Activated CD4-positive, alpha-beta T cell treated with anti-CD3 and anti-CD28 coated beads for 36 hours (primary cell): ENCODE measurements at regions not wholly inside any gene's neighbourhood (a gene's known extent, or its start where the extent isn't known, plus 50 kb on each side); places are given as distances from the start of the nearest gene placed in this dataset.
"Not testable (repeated sequence)": the region's sequence is repeated elsewhere in the genome, so short reads cannot be mapped to it uniquely, and the experiment has no call there.

Experiments used
- ATAC-seq: fragments of 200-7000 bp; cut with Tn5 transposase; one replicate; pipeline ENCODE4 v1.10.0; 2021; ENCODE audit warnings: mild to moderate bottlenecking, moderate library complexity
- CTCF ChIA-PET: fragments of 350-600 bp; sonication (Branson Sonifier 250); formaldehyde crosslinking; loops from one replicate; lab custom pipeline; 2021; ENCODE audit warnings: antibody characterized with exemption; lab: Charles Lee
- POLR2A ChIA-PET: fragments of 350-600 bp; sonication (Branson Sonifier 250); formaldehyde crosslinking; loops from one replicate; lab custom pipeline; 2021; ENCODE audit warnings: antibody characterized with exemption, inconsistent platforms; lab: Charles Lee
- DNase-seq: peaks from one replicate; pipeline ENCODE4 v3.0.0-alpha.2; 2020
- H3K27ac Mint-ChIP-seq: one replicate; pipeline ENCODE4 v1.8.0; 2021; ENCODE audit warnings: mixed read lengths
- H3K27me3 Mint-ChIP-seq: one replicate; pipeline ENCODE4 v1.8.0; 2021; ENCODE audit warnings: mixed read lengths
- H3K36me3 Mint-ChIP-seq: one replicate; pipeline ENCODE4 v1.8.0; 2021; ENCODE audit warnings: low read depth, mixed read lengths
- H3K4me1 Mint-ChIP-seq: one replicate; pipeline ENCODE4 v1.8.0; 2021; ENCODE audit warnings: mixed read lengths
- H3K4me3 Mint-ChIP-seq: one replicate; pipeline ENCODE4 v1.8.0; 2021; ENCODE audit warnings: mild to moderate bottlenecking, moderate library complexity, mixed read lengths
- H3K9me3 Mint-ChIP-seq: one replicate; pipeline ENCODE4 v1.8.0; 2021; ENCODE audit warnings: low read depth, mixed read lengths
- intact Hi-C, 2 experiments: fragments of 100-400 bp; cut with DNase I in 1 of 2; cut with micrococcal nuclease in 1 of 2; formaldehyde crosslinking; loops; one replicate each; pipeline versions ENCODE4 v1.14.2 to v1.15.1; 2022 to 2024; cut with DNase I, micrococcal nuclease

- CTCF ChIA-PET: interaction anchor here (0.8 kb wide), 1 partner anchor 8 kb away, joined by 6 read pairs; no protein-coding TSS in a partner anchor
- H3K27ac Mint-ChIP-seq: no peak overlapping the region
- no peaks in the 10 kb centered on the region for H3K36me3 Mint-ChIP-seq
- H3K9me3 Mint-ChIP-seq: no peaks in the 10 kb centered on the region
- DNase-seq: peak; percentile 74
- intact Hi-C loops: loop anchor here in 1 of 2 experiments (2.0 kb wide), 1 partner anchor 173 kb away; the partner anchor contains the start of genes ACP1 and SH3YL1
- peak; percentile 96 for ATAC-seq
- H3K4me1 Mint-ChIP-seq: peaks cover 19% of the 10 kb centered on the region
- H3K4me3 Mint-ChIP-seq: peak overlapping the region; percentile 59
- no peaks in the 10 kb centered on the region for H3K27me3 Mint-ChIP-seq
- POLR2A ChIA-PET: no interaction called here
These were observed 150.0 kb upstream of the ALKAL2 start for GRCh38 chr2:437756-438393.

GRCh38 chr2:437180-437579 is 149.3 kb upstream of the ALKAL2 start:
- no peak for ATAC-seq
- H3K27ac Mint-ChIP-seq: no peak overlapping the region
- no peak overlapping the region for H3K4me3 Mint-ChIP-seq
- H3K4me1 Mint-ChIP-seq: peaks cover 19% of the 10 kb centered on the region
- H3K9me3 Mint-ChIP-seq: no peaks in the 10 kb centered on the region
- ChIA-PET POLR2A (interaction anchor here (0.6 kb wide), 1 partner anchor 1032 kb away, joined by 3 read pairs; no protein-coding TSS in a partner anchor), CTCF (interaction anchor here (0.7 kb wide), 1 partner anchor 19 kb away, joined by 3 read pairs; no protein-coding TSS in a partner anchor)
- H3K36me3 Mint-ChIP-seq: no peaks in the 10 kb centered on the region
- DNase-seq: no peak
- intact Hi-C loops: no loop called here
- no peaks in the 10 kb centered on the region for H3K27me3 Mint-ChIP-seq

GRCh38 chr2:436205-436604 is 148.3 kb upstream of the ALKAL2 start:
- no peak for ATAC-seq
- CTCF ChIA-PET: no interaction called here
- Mint-ChIP-seq H3K27ac (no peak overlapping the region), H3K4me3 (no peak overlapping the region), H3K4me1 (peaks cover 19% of the 10 kb centered on the region), H3K9me3 (no peaks in the 10 kb centered on the region), H3K27me3 (no peaks in the 10 kb centered on the region), H3K36me3 (no peaks in the 10 kb centered on the region)
- DNase-seq: no peak
- POLR2A ChIA-PET: no interaction called here
- intact Hi-C loops: no loop called here

- no peaks in the 10 kb centered on the region for H3K36me3 Mint-ChIP-seq
- H3K27ac Mint-ChIP-seq: no peak overlapping the region
- H3K4me3 Mint-ChIP-seq: no peak overlapping the region
- DNase-seq (no peak), ATAC-seq (no peak)
- CTCF ChIA-PET: no interaction called here
- peaks cover 33% of the 10 kb centered on the region for H3K4me1 Mint-ChIP-seq
- no peaks in the 10 kb centered on the region for H3K9me3 Mint-ChIP-seq
- intact Hi-C loops: no loop called here
- no peaks in the 10 kb centered on the region for H3K27me3 Mint-ChIP-seq
- POLR2A ChIA-PET: no interaction called here
These were observed 146.7 kb upstream of the ALKAL2 start for GRCh38 chr2:434625-435024.

- Mint-ChIP-seq H3K27me3 (no peaks in the 10 kb centered on the region), H3K9me3 (no peaks in the 10 kb centered on the region), H3K4me3 (no peak overlapping the region), H3K27ac (no peak overlapping the region), H3K36me3 (no peaks in the 10 kb centered on the region), H3K4me1 (peaks cover 35% of the 10 kb centered on the region)
- intact Hi-C loops: no loop called here
- ChIA-PET CTCF (interaction anchor here (1.0 to 1.2 kb wide), 2 partner anchors 8 to 16 kb away, joined by 3 read pairs; no protein-coding TSS in a partner anchor), POLR2A (no interaction called here)
- DNase-seq (no peak), ATAC-seq (no peak)
These were observed 145.3 kb upstream of the ALKAL2 start for GRCh38 chr2:433216-433615.

GRCh38 chr2:430291-431040 is 142.6 kb upstream of the ALKAL2 start:
- Mint-ChIP-seq H3K4me1 (peaks cover 24% of the 10 kb centered on the region), H3K4me3 (peak overlapping the region; percentile 54), H3K36me3 (no peaks in the 10 kb centered on the region), H3K27me3 (no peaks in the 10 kb centered on the region), H3K9me3 (no peaks in the 10 kb centered on the region), H3K27ac (peak overlapping the region; percentile 48)
- intact Hi-C loops: no loop called here
- peak; percentile 37 for ATAC-seq
- no peak for DNase-seq
- CTCF ChIA-PET: no interaction called here
- POLR2A ChIA-PET: no interaction called here

- ChIA-PET CTCF (interaction anchor here (0.8 kb wide), 1 partner anchor 8 kb away, joined by 6 read pairs; no protein-coding TSS in a partner anchor), POLR2A (no interaction called here)
- intact Hi-C loops: no loop called here
- ATAC-seq: peak; percentile 69
- H3K36me3 Mint-ChIP-seq: no peaks in the 10 kb centered on the region
- H3K4me1 Mint-ChIP-seq: peaks cover 22% of the 10 kb centered on the region
- peak overlapping the region; percentile 54 for H3K4me3 Mint-ChIP-seq
- peak overlapping the region; percentile 48 for H3K27ac Mint-ChIP-seq
- no peaks in the 10 kb centered on the region for H3K27me3 Mint-ChIP-seq
- no peaks in the 10 kb centered on the region for H3K9me3 Mint-ChIP-seq
- DNase-seq: peak; percentile 45
These were observed 141.8 kb upstream of the ALKAL2 start for GRCh38 chr2:429575-430254.

- Mint-ChIP-seq H3K4me3 (no peak overlapping the region), H3K4me1 (peaks cover 21% of the 10 kb centered on the region), H3K36me3 (no peaks in the 10 kb centered on the region), H3K27ac (peak overlapping the region; percentile 48), H3K27me3 (no peaks in the 10 kb centered on the region), H3K9me3 (no peaks in the 10 kb centered on the region)
- ATAC-seq (no peak), DNase-seq (no peak)
- intact Hi-C loops: no loop called here
- ChIA-PET POLR2A (no interaction called here), CTCF (interaction anchor here (0.8 kb wide), 1 partner anchor 9 kb away, joined by 6 read pairs; no protein-coding TSS in a partner anchor)
These were observed 141.3 kb upstream of the ALKAL2 start for GRCh38 chr2:429142-429541.

GRCh38 chr2:428591-428990 is 140.7 kb upstream of the ALKAL2 start:
- Mint-ChIP-seq H3K4me1 (peaks cover 21% of the 10 kb centered on the region), H3K27me3 (no peaks in the 10 kb centered on the region), H3K36me3 (no peaks in the 10 kb centered on the region), H3K4me3 (no peak overlapping the region), H3K9me3 (no peaks in the 10 kb centered on the region), H3K27ac (no peak overlapping the region)
- POLR2A ChIA-PET: no interaction called here
- DNase-seq: no peak
- intact Hi-C loops: no loop called here
- CTCF ChIA-PET: no interaction called here
- no peak for ATAC-seq

GRCh38 chr2:426696-427095 is 138.8 kb upstream of the ALKAL2 start:
- ATAC-seq, DNase-seq, CTCF ChIA-PET, intact Hi-C loops, H3K36me3 Mint-ChIP-seq, H3K27ac Mint-ChIP-seq, H3K9me3 Mint-ChIP-seq, H3K27me3 Mint-ChIP-seq, H3K4me3 Mint-ChIP-seq, POLR2A ChIA-PET: not testable (repeated sequence)
- H3K4me1 Mint-ChIP-seq: peaks cover 21% of the 10 kb centered on the region

- ChIA-PET CTCF (no interaction called here), POLR2A (no interaction called here)
- DNase-seq (no peak), ATAC-seq (no peak)
- H3K4me1 Mint-ChIP-seq: peaks cover 20% of the 10 kb centered on the region
- H3K9me3 Mint-ChIP-seq: no peaks in the 10 kb centered on the region
- intact Hi-C loops: no loop called here
- H3K4me3 Mint-ChIP-seq: no peak overlapping the region
- no peaks in the 10 kb centered on the region for H3K36me3 Mint-ChIP-seq
- H3K27ac Mint-ChIP-seq: no peak overlapping the region
- no peaks in the 10 kb centered on the region for H3K27me3 Mint-ChIP-seq
These were observed 138.1 kb upstream of the ALKAL2 start for GRCh38 chr2:425947-426346.
